ENCODE measurements at regions not wholly inside any gene's neighbourhood (a gene's known extent, or its start where the extent isn't known, plus 50 kb on each side); places are given as distances from the start of the nearest gene placed in this dataset.

DNA sequence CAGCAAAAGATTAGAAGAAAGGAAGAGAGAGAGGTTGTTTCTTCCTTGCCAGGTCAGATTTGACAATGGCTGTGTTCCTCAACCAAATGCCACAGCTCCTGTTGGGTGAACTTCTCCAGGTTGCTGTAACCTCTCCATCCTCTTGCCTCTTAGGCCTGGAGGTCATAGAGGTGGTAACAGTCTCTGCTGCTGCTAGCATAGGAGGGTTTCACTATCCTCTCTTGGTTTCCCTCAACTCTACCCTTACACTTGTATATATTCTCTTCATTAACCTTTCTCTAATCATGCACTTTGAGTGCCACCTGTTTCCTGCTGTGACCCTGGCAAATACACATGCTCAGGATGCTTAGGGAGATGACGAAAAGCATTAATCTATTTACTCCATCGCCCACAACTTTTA is 67.7 kb upstream of the HIF1A start:
- Histone ChIP-seq H3K4me3 (ENCODE audit: low read depth, low read length) (no peak overlapping the region), H3K4me1 (ENCODE audit: control insufficient read depth in 1 of 2, insufficient read depth in 2 of 2, low read length in 2 of 2) (no peaks in the 10 kb centered on the region), H4K91ac (ENCODE audit: low read depth, low read length) (no peak overlapping the region), H2AFZ (ENCODE audit: insufficient read depth, low read length, poor library complexity) (no peak overlapping the region), H3K4me2 (ENCODE audit: low read length) (no peak overlapping the region), H4K8ac (ENCODE audit: low read depth, low read length) (no peak overlapping the region), H3K27me3 (ENCODE audit: insufficient read depth, low read length) (no peaks in the 10 kb centered on the region), H3K14ac (ENCODE audit: low read length) (no peak overlapping the region), H3K79me1 (ENCODE audit: low read length) (no peaks in the 10 kb centered on the region), H3K9me3 (ENCODE audit: insufficient read depth, low read depth, low read length) (peaks cover 3% of the 10 kb centered on the region), H3K79me2 (ENCODE audit: control insufficient read depth, insufficient read depth, low read length, poor library complexity) (no peaks in the 10 kb centered on the region), H2BK120ac (ENCODE audit: insufficient read depth, low read length, poor library complexity) (no peak overlapping the region), H2BK12ac (ENCODE audit: low read length) (no peak overlapping the region), H2AK5ac (ENCODE audit: low read length) (no peak overlapping the region), H3K4ac (ENCODE audit: low read depth, low read length) (no peak overlapping the region), H3K23ac (ENCODE audit: low read length) (no peak overlapping the region), H4K12ac (ENCODE audit: low read depth, low read length) (no peak overlapping the region), H3K9ac (ENCODE audit: low read length) (no peak overlapping the region), H3K18ac (ENCODE audit: low read length) (no peak overlapping the region), H3K36me3 (ENCODE audit: control insufficient read depth in 1 of 2, insufficient read depth in 2 of 2, low read length in 2 of 2) (no peaks in the 10 kb centered on the region), H3K27ac (ENCODE audit: low read depth, low read length) (no peak overlapping the region), H2BK5ac (ENCODE audit: low read depth, low read length, poor library complexity) (no peak overlapping the region)
- no CpG with 5 or more reads among the region's 2 CpGs for WGBS (ENCODE audit: extremely low coverage, insufficient coverage, insufficient read length)
- no peak for DNase-seq

DNA sequence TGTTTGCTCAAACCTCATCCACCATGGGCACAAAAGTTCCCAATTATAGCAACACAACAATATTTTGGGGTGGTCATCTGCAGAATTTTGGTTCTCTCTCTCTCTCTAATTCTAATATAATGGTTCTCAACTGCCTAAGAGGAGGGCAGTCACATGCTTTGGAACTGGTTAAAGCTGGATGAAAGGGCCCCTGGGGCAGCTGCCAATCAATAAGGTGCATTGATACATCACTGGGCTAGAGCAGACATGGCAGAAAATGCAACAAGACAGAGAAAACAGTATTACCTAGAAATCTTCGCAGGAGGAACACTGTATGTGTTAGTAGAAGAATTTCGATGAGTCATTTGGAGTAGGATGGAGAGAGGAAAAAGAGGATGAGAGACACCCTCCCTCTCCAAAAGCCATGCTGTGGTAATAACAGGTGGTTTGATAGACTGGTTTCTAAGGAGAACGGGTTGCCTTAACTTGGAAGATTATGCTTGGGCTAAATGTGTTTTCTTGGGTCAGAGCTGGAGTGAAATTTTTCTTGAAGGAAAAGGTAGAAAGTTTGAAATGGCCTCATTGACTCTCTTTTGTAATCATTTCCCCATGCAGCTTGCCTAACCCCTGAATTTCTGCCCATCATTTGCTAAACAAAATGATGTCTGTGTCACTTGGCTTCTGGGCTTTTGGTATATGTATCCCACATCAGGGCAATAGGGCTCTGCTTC is 67.1 kb upstream of the HIF1A start:
- H3K79me2 ChIP-seq (ENCODE audit: control insufficient read depth, insufficient read depth, low read length, poor library complexity), result no peaks in the 10 kb centered on the region
- H2AK5ac ChIP-seq (ENCODE audit: low read length), result no peak overlapping the region
- H4K8ac ChIP-seq (ENCODE audit: low read depth, low read length), result no peak overlapping the region
- H3K9me3 ChIP-seq (ENCODE audit: insufficient read depth, low read depth, low read length), result peaks cover 1% of the 10 kb centered on the region
- no peak for DNase-seq
- H2AFZ ChIP-seq (ENCODE audit: insufficient read depth, low read length, poor library complexity), result no peak overlapping the region
- no peak overlapping the region for H2BK12ac ChIP-seq (ENCODE audit: low read length)
- H3K27me3 ChIP-seq (ENCODE audit: insufficient read depth, low read length), result no peaks in the 10 kb centered on the region
- H3K4me2 ChIP-seq (ENCODE audit: low read length), result no peak overlapping the region
- no peaks in the 10 kb centered on the region for H3K4me1 ChIP-seq (ENCODE audit: control insufficient read depth in 1 of 2, insufficient read depth in 2 of 2, low read length in 2 of 2)
- H3K23ac ChIP-seq (ENCODE audit: low read length), result no peak overlapping the region
- H3K14ac ChIP-seq (ENCODE audit: low read length), result no peak overlapping the region
- H4K12ac ChIP-seq (ENCODE audit: low read depth, low read length), result no peak overlapping the region
- no peaks in the 10 kb centered on the region for H3K79me1 ChIP-seq (ENCODE audit: low read length)
- H3K9ac ChIP-seq (ENCODE audit: low read length), result no peak overlapping the region
- H3K4me3 ChIP-seq (ENCODE audit: low read depth, low read length), result no peak overlapping the region
- no peak overlapping the region for H3K27ac ChIP-seq (ENCODE audit: low read depth, low read length)
- H2BK5ac ChIP-seq (ENCODE audit: low read depth, low read length, poor library complexity), result no peak overlapping the region
- no peak overlapping the region for H3K4ac ChIP-seq (ENCODE audit: low read depth, low read length)
- WGBS (ENCODE audit: extremely low coverage, insufficient coverage, insufficient read length), result no CpG with 5 or more reads among the region's 3 CpGs
- no peak overlapping the region for H3K18ac ChIP-seq (ENCODE audit: low read length)
- H4K91ac ChIP-seq (ENCODE audit: low read depth, low read length), result no peak overlapping the region
- H3K36me3 ChIP-seq (ENCODE audit: control insufficient read depth in 1 of 2, insufficient read depth in 2 of 2, low read length in 2 of 2), result no peaks in the 10 kb centered on the region
- H2BK120ac ChIP-seq (ENCODE audit: insufficient read depth, low read length, poor library complexity), result no peak overlapping the region

DNA sequence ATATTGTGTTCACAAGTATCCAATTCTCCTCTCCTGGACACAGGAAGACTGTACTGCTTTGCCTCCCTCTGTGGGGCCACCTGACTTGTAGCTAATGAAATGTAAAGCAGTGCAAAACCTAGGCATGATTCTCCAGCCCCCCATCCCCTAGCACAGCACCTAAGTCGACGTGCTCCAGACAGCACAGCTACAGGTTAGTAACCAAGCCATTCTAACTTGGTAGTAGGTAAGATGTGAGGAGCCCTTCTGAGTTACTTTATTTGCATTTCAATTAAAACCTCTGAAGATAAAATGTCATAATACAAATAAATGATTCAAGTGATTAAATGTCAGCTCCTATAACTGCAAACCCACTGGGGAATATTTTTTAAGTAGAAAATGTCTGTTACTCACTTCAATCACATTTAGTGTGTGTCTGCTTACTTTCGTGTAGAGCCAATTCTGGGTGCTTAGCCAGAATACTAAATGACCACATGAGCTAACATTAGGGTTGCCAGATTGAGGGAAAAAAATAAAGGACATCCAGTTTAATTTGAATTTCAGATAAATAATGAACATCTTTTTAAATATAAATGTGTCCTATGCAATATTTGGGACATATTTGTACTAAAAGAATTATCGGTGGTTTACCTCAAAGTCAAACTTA is 64.8 kb upstream of the HIF1A start:
- Histone ChIP-seq H3K4me2 (ENCODE audit: low read length) (no peak overlapping the region), H3K18ac (ENCODE audit: low read length) (no peak overlapping the region), H3K9ac (ENCODE audit: low read length) (no peak overlapping the region), H3K79me2 (ENCODE audit: control insufficient read depth, insufficient read depth, low read length, poor library complexity) (no peaks in the 10 kb centered on the region), H3K9me3 (ENCODE audit: insufficient read depth, low read depth, low read length) (peaks cover 1% of the 10 kb centered on the region), H3K4me1 (ENCODE audit: control insufficient read depth in 1 of 2, insufficient read depth in 2 of 2, low read length in 2 of 2) (no peaks in the 10 kb centered on the region), H3K36me3 (ENCODE audit: control insufficient read depth in 1 of 2, insufficient read depth in 2 of 2, low read length in 2 of 2) (no peaks in the 10 kb centered on the region), H2BK12ac (ENCODE audit: low read length) (no peak overlapping the region), H3K4me3 (ENCODE audit: low read depth, low read length) (no peak overlapping the region), H2BK120ac (ENCODE audit: insufficient read depth, low read length, poor library complexity) (no peak overlapping the region), H3K27ac (ENCODE audit: low read depth, low read length) (no peak overlapping the region), H3K23ac (ENCODE audit: low read length) (no peak overlapping the region), H2BK5ac (ENCODE audit: low read depth, low read length, poor library complexity) (no peak overlapping the region), H3K79me1 (ENCODE audit: low read length) (no peaks in the 10 kb centered on the region), H4K12ac (ENCODE audit: low read depth, low read length) (no peak overlapping the region), H3K4ac (ENCODE audit: low read depth, low read length) (no peak overlapping the region), H3K14ac (ENCODE audit: low read length) (no peak overlapping the region), H4K91ac (ENCODE audit: low read depth, low read length) (no peak overlapping the region), H2AFZ (ENCODE audit: insufficient read depth, low read length, poor library complexity) (no peak overlapping the region), H2AK5ac (ENCODE audit: low read length) (no peak overlapping the region), H4K8ac (ENCODE audit: low read depth, low read length) (no peak overlapping the region), H3K27me3 (ENCODE audit: insufficient read depth, low read length) (no peaks in the 10 kb centered on the region)
- WGBS (ENCODE audit: extremely low coverage, insufficient coverage, insufficient read length), result no CpG with 5 or more reads among the region's 4 CpGs
- no peak for DNase-seq

DNA sequence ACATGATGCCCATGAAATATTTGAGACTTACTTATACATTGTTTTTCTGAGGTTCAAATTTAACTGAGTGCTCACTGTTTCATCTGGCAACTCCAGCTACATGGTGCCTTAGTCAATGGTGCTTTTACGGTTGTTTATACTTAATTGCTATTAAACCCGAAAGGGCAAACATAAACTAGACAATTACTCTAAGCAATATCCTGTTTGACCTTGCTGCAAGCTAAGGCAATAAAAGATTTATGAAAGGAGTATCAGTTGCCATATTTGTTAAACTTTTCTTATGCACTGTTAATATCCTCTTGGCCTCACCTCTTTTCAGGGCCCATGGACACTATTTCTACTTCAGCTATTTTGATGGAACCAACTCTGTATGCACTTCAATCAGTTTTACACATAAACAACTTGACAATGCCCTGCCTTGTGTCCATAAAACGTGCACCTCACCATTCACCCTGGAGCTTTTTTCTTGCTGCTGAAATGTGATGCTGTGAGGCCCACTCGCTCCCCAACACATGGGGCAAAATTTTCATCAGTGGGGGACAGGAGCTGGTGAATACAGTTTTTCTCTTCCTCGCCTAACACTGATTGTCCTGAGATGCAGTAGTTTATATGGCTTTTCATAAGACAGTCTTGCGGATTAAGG is 64.1 kb upstream of the HIF1A start:
- Histone ChIP-seq H2BK12ac (ENCODE audit: low read length) (no peak overlapping the region), H3K79me1 (ENCODE audit: low read length) (no peaks in the 10 kb centered on the region), H3K14ac (ENCODE audit: low read length) (no peak overlapping the region), H3K4me1 (ENCODE audit: control insufficient read depth in 1 of 2, insufficient read depth in 2 of 2, low read length in 2 of 2) (no peaks in the 10 kb centered on the region), H3K36me3 (ENCODE audit: control insufficient read depth in 1 of 2, insufficient read depth in 2 of 2, low read length in 2 of 2) (no peaks in the 10 kb centered on the region), H2AK5ac (ENCODE audit: low read length) (no peak overlapping the region), H2AFZ (ENCODE audit: insufficient read depth, low read length, poor library complexity) (no peak overlapping the region), H3K18ac (ENCODE audit: low read length) (no peak overlapping the region), H2BK5ac (ENCODE audit: low read depth, low read length, poor library complexity) (no peak overlapping the region), H3K4ac (ENCODE audit: low read depth, low read length) (no peak overlapping the region), H3K27me3 (ENCODE audit: insufficient read depth, low read length) (no peaks in the 10 kb centered on the region), H3K9ac (ENCODE audit: low read length) (no peak overlapping the region), H3K4me2 (ENCODE audit: low read length) (no peak overlapping the region), H3K23ac (ENCODE audit: low read length) (no peak overlapping the region), H2BK120ac (ENCODE audit: insufficient read depth, low read length, poor library complexity) (no peak overlapping the region), H4K8ac (ENCODE audit: low read depth, low read length) (no peak overlapping the region), H3K27ac (ENCODE audit: low read depth, low read length) (no peak overlapping the region), H3K79me2 (ENCODE audit: control insufficient read depth, insufficient read depth, low read length, poor library complexity) (no peaks in the 10 kb centered on the region), H4K91ac (ENCODE audit: low read depth, low read length) (no peak overlapping the region), H4K12ac (ENCODE audit: low read depth, low read length) (no peak overlapping the region), H3K4me3 (ENCODE audit: low read depth, low read length) (no peak overlapping the region), H3K9me3 (ENCODE audit: insufficient read depth, low read depth, low read length) (peaks cover 1% of the 10 kb centered on the region)
- no peak for DNase-seq
- WGBS (ENCODE audit: extremely low coverage, insufficient coverage, insufficient read length), result no CpG with 5 or more reads among the region's 6 CpGs
